GM23248 (cell line): ENCODE measurements at regions not wholly inside any gene's neighbourhood (a gene's known extent, or its start where the extent isn't known, plus 50 kb on each side); places are given as distances from the start of the nearest gene placed in this dataset.
A peak's percentile ranks its signal among the peaks of the same experiment; 100 is the strongest.

ENCODE experiments used
- DNase-seq: peaks from one replicate; pipeline ENCODE4 v3.0.0-alpha.2; 2015
- H2AFZ ChIP-seq: fragments of 200-600 bp; sonication (generic); 2 replicates; pipeline ENCODE4 v1.6.1; 2016; ENCODE audit warnings: antibody characterized with exemption
- H3F3A ChIP-seq: fragments of 200-600 bp; sonication (generic); 2 replicates; pipeline ENCODE4 v1.6.1; 2016; ENCODE audit warnings: mild to moderate bottlenecking, antibody characterized with exemption, mixed run types; ENCODE audit not compliant: insufficient read depth
- H3K27ac ChIP-seq: fragments of 200-600 bp; sonication (generic); 2 replicates; pipeline ENCODE4 v1.5.1; 2016; ENCODE audit warnings: mild to moderate bottlenecking
- H3K27me3 ChIP-seq: fragments of 200-600 bp; sonication (generic); replicated peaks from 2 replicates; pipeline ENCODE4 v1.6.1; 2016; ENCODE audit warnings: mild to moderate bottlenecking; ENCODE audit not compliant: insufficient read depth
- H3K36me3 ChIP-seq: fragments of 200-600 bp; sonication (generic); 2 replicates; pipeline ENCODE4 v1.6.1; 2016; ENCODE audit warnings: low read depth, mild to moderate bottlenecking
- H3K4me1 ChIP-seq: fragments of 200-600 bp; sonication (generic); 2 replicates; pipeline ENCODE4 v1.6.1; 2016; ENCODE audit warnings: mild to moderate bottlenecking; ENCODE audit not compliant: insufficient read depth
- H3K4me2 ChIP-seq: fragments of 200-600 bp; sonication (generic); one replicate; pipeline ENCODE4 v1.6.1; 2016; ENCODE audit warnings: mild to moderate bottlenecking; ENCODE audit not compliant: unreplicated experiment
- H3K4me3 ChIP-seq: fragments of 200-600 bp; sonication (generic); 2 replicates; pipeline ENCODE4 v1.5.1; 2016; ENCODE audit warnings: mild to moderate bottlenecking
- H3K79me2 ChIP-seq: fragments of 200-600 bp; sonication (generic); 2 replicates; pipeline ENCODE4 v1.6.1; 2016; ENCODE audit warnings: mild to moderate bottlenecking; ENCODE audit not compliant: insufficient read depth
- H3K9ac ChIP-seq: fragments of 200-600 bp; sonication (generic); 2 replicates; pipeline ENCODE4 v1.6.1; 2016; ENCODE audit warnings: mild to moderate bottlenecking
- H3K9me2 ChIP-seq: fragments of 200-600 bp; sonication (generic); 2 replicates; pipeline ENCODE4 v1.6.1; 2016; ENCODE audit warnings: mixed run types, mild to moderate bottlenecking, moderate library complexity; ENCODE audit not compliant: insufficient read depth
- H3K9me3 ChIP-seq: fragments of 200-600 bp; sonication (generic); one replicate; pipeline ENCODE4 v1.6.1; 2017; ENCODE audit warnings: low read depth
- H4K20me1 ChIP-seq: fragments of 200-600 bp; sonication (generic); 2 replicates; pipeline ENCODE4 v1.6.0; 2016; ENCODE audit not compliant: insufficient read depth
- EZH2 ChIP-seq: fragments of 200-600 bp; sonication (generic); IDR thresholded peaks from 2 replicates; pipeline ENCODE4 v1.6.1; 2018; ENCODE audit warnings: antibody characterized with exemption, mild to moderate bottlenecking; ENCODE audit not compliant: insufficient read depth, poor library complexity, severe bottlenecking
- EZH2phosphoT487 ChIP-seq: fragments of 200-600 bp; sonication (generic); IDR thresholded peaks from 2 replicates; pipeline ENCODE4 v1.6.1; 2018; ENCODE audit warnings: antibody characterized with exemption, moderate library complexity, mild to moderate bottlenecking, low read depth; ENCODE audit not compliant: insufficient read depth
- WGBS, 2 experiments: methylation state at CpG; one replicate each; pipeline ENCODE4 v1.1.6; 2015 to 2017; ENCODE audit warnings: low lambda C conversion rate in 2 of 2, low coverage in 1 of 2; ENCODE audit errors: missing lambda C conversion rate in 2 of 2; 5-methylcytosine and 5-hydroxymethylcytosine counted together
- in situ Hi-C: fragments of 300-500 bp; cut with MboI; formaldehyde crosslinking; loops from 2 replicates; pipeline ENCODE4 v1.15.0; 2020

GRCh38 chrY:15456491-15456890 lies 932.2 kb downstream of the NLGN4Y start:
- Histone ChIP-seq H3F3A (peaks cover 3% of the 10 kb centered on the region; the same call in 1 of the 2 replicates), H3K4me3 (peak overlapping the region; percentile 69), H3K79me2 (no peaks in the 10 kb centered on the region), H3K9ac (peak overlapping the region; percentile 68), H3K4me2 (peak overlapping the region; percentile 70), H2AFZ (peak overlapping the region; percentile 91), H3K9me3 (no peaks in the 10 kb centered on the region), H3K4me1 (no peaks in the 10 kb centered on the region), H3K27me3 (no peaks in the 10 kb centered on the region), H3K36me3 (no peaks in the 10 kb centered on the region), H3K9me2 (no peaks in the 10 kb centered on the region), H3K27ac (peak overlapping the region; percentile 53), H4K20me1 (no peaks in the 10 kb centered on the region)
- 5 to 7% methylated on average over 7 to 11 of the region's 21 CpGs for WGBS, 2 experiments
- peak; percentile 55 for DNase-seq
- in situ Hi-C loops: no loop called here
- TF ChIP-seq EZH2 (no peak), EZH2phosphoT487 (no peak)

GRCh38 chrY:15457682-15458081 lies 933.4 kb downstream of the NLGN4Y start:
- no peaks in the 10 kb centered on the region for H3K36me3 ChIP-seq
- TF ChIP-seq EZH2phosphoT487 (no peak), EZH2 (no peak)
- H4K20me1 ChIP-seq: no peaks in the 10 kb centered on the region
- H3K9ac ChIP-seq: no peak overlapping the region
- H3K27ac ChIP-seq: no peak overlapping the region
- no peak overlapping the region for H2AFZ ChIP-seq
- peaks cover 3% of the 10 kb centered on the region; the same call in 1 of the 2 replicates for H3F3A ChIP-seq
- no peak overlapping the region for H3K4me2 ChIP-seq
- no peaks in the 10 kb centered on the region for H3K79me2 ChIP-seq
- peak; percentile 12 for DNase-seq
- no peaks in the 10 kb centered on the region for H3K27me3 ChIP-seq
- H3K9me3 ChIP-seq: no peaks in the 10 kb centered on the region
- H3K9me2 ChIP-seq: no peaks in the 10 kb centered on the region
- WGBS, 2 experiments: 67 to 75% methylated on average over 3 of the region's 3 CpGs
- in situ Hi-C loops: no loop called here
- no peaks in the 10 kb centered on the region for H3K4me1 ChIP-seq
- no peak overlapping the region for H3K4me3 ChIP-seq

DNA sequence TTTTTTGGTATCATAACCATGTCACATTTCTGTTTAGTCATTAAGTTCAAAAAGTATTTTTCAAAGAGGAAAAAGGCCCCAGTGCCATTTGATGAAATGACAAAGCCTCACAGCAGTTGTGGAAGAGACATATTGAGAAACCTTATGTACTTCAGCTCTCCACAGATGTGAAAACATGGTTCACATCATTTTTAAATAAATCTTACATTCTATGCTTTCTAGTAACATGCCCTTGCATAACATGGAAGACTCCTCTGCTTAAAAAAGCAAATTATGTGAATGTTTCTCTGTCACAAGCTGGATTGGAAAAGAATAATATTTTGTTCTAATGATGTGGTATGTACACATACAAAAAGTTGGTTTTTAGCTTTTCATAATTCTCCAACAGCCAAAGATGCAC lies 934.1 kb downstream of the NLGN4Y start:
- no peaks in the 10 kb centered on the region for H3K27me3 ChIP-seq

GRCh38 chrY:15465880-15466279 lies 941.6 kb downstream of the NLGN4Y start:
- Histone ChIP-seq H2AFZ (no peak overlapping the region), H4K20me1 (no peaks in the 10 kb centered on the region), H3F3A (no peaks in the 10 kb centered on the region), H3K36me3 (no peaks in the 10 kb centered on the region), H3K79me2 (no peaks in the 10 kb centered on the region), H3K27me3 (no peaks in the 10 kb centered on the region), H3K27ac (no peak overlapping the region), H3K4me2 (no peak overlapping the region), H3K9ac (no peak overlapping the region), H3K4me1 (no peaks in the 10 kb centered on the region), H3K9me3 (no peaks in the 10 kb centered on the region), H3K9me2 (no peaks in the 10 kb centered on the region), H3K4me3 (no peak overlapping the region)
- TF ChIP-seq EZH2: no peak
- no peak for TF ChIP-seq EZH2phosphoT487
- 79 to 86% methylated on average over 6 of the region's 6 CpGs for WGBS, 2 experiments
- in situ Hi-C loops: no loop called here
- DNase-seq: no peak

More for the DNA sequence above, 934.1 kb downstream of the NLGN4Y start:
- H3K4me3 ChIP-seq: no peak overlapping the region
- H3K4me1 ChIP-seq: no peaks in the 10 kb centered on the region
- no peaks in the 10 kb centered on the region for H3K36me3 ChIP-seq
- no peak for DNase-seq
- no peaks in the 10 kb centered on the region for H3K9me3 ChIP-seq
- no peak overlapping the region for H2AFZ ChIP-seq
- in situ Hi-C loops: no loop called here
- H3K9me2 ChIP-seq: no peaks in the 10 kb centered on the region
- H3K79me2 ChIP-seq: no peaks in the 10 kb centered on the region
- no peak overlapping the region for H3K4me2 ChIP-seq
- no peak overlapping the region for H3K27ac ChIP-seq
- H3K9ac ChIP-seq: no peak overlapping the region
- TF ChIP-seq EZH2: no peak
- no peaks in the 10 kb centered on the region for H4K20me1 ChIP-seq
- peaks cover 3% of the 10 kb centered on the region; the same call in 1 of the 2 replicates for H3F3A ChIP-seq

DNA sequence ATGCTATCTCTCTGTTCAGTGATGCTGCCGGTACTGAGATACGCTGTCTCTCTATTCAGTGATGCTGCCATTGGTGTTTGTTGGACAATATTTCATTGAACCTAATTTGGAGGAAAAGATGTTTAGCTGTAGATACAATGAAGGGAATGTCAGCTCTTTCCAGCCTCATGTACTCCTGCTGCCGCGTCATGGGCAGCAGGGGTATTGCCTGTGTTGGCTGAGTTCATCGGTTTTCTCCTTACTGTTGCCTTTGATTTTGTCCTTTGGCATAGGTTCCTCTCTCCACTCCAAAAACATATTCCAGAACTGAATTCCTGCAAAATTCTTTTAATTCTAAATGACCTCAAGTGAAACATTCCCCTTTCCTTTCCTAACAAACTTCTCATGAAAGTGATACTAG lies 942.6 kb downstream of the NLGN4Y start:
- in situ Hi-C loops: no loop called here
- TF ChIP-seq EZH2 (no peak), EZH2phosphoT487 (no peak)
- Histone ChIP-seq H3K4me1 (no peaks in the 10 kb centered on the region), H3K36me3 (no peaks in the 10 kb centered on the region), H4K20me1 (no peaks in the 10 kb centered on the region), H3F3A (no peaks in the 10 kb centered on the region), H3K9me3 (no peaks in the 10 kb centered on the region), H3K4me3 (no peak overlapping the region), H2AFZ (no peak overlapping the region), H3K27me3 (no peaks in the 10 kb centered on the region), H3K9ac (no peak overlapping the region), H3K9me2 (no peaks in the 10 kb centered on the region), H3K27ac (no peak overlapping the region), H3K4me2 (no peak overlapping the region), H3K79me2 (no peaks in the 10 kb centered on the region)
- WGBS, 2 experiments: 82 to 96% methylated on average over 2 to 5 of the region's 5 CpGs
- DNase-seq: no peak
